ENCODE measurements at regions not wholly inside any gene's neighbourhood (a gene's known extent, or its start where the extent isn't known, plus 50 kb on each side); places are given as distances from the start of the nearest gene placed in this dataset.

- DNase-seq (ENCODE audit: low spot score), result no peak
Observed at GRCh38 chr2:217521820-217522219, 481.0 kb downstream of the TNS1 start.

GRCh38 chr2:217520356-217521010 is 482.3 kb downstream of the TNS1 start:
- DNase-seq (ENCODE audit: low spot score), result no peak

GRCh38 chr2:217517402-217517801 is 485.4 kb downstream of the TNS1 start:
- DNase-seq (ENCODE audit: low spot score), result no peak

- DNase-seq (ENCODE audit: low spot score), result no peak
Observed at GRCh38 chr2:217515615-217516309, 487.0 kb downstream of the TNS1 start.

GRCh38 chr2:217513258-217513657 is 489.5 kb downstream of the TNS1 start:
- no peak for DNase-seq (ENCODE audit: low spot score)

GRCh38 chr2:217512728-217513127 is 490.1 kb downstream of the TNS1 start:
- DNase-seq (ENCODE audit: low spot score), result no peak

- DNase-seq (ENCODE audit: low spot score), result no peak
Observed at GRCh38 chr2:217512259-217512658, 490.5 kb downstream of the TNS1 start.

- DNase-seq (ENCODE audit: low spot score), result no peak
Observed at GRCh38 chr2:217511850-217512249, 490.9 kb downstream of the TNS1 start.

- peak; percentile 88 for DNase-seq (ENCODE audit: low spot score)
Observed at GRCh38 chr2:217510771-217511291, 492.0 kb downstream of the TNS1 start.

- no peak for DNase-seq (ENCODE audit: low spot score)
Observed at GRCh38 chr2:217505303-217505702, 497.5 kb downstream of the TNS1 start.

- DNase-seq (ENCODE audit: low spot score), result no peak
Observed at GRCh38 chr2:217501887-217502286, 500.9 kb downstream of the TNS1 start.

- no peak for DNase-seq (ENCODE audit: low spot score)
Observed at GRCh38 chr2:217497843-217498377, 504.9 kb downstream of the TNS1 start.

- no peak for DNase-seq (ENCODE audit: low spot score)
Observed at GRCh38 chr2:217494557-217494956, 508.2 kb downstream of the TNS1 start.

- peak; percentile 20 for DNase-seq (ENCODE audit: low spot score)
Observed at GRCh38 chr2:217491271-217491670, 511.5 kb downstream of the TNS1 start.

- peak; percentile 67 for DNase-seq (ENCODE audit: low spot score)
Observed at GRCh38 chr2:217489145-217489960, 513.4 kb downstream of the TNS1 start.

- DNase-seq (ENCODE audit: low spot score), result no peak
Observed at GRCh38 chr2:217484046-217484445, 518.7 kb downstream of the TNS1 start.

- no peak for DNase-seq (ENCODE audit: low spot score)
Observed at GRCh38 chr2:217482056-217482710, 520.6 kb downstream of the TNS1 start.

- no peak for DNase-seq (ENCODE audit: low spot score)
Observed at GRCh38 chr2:217481577-217481976, 521.2 kb downstream of the TNS1 start.

- no peak for DNase-seq (ENCODE audit: low spot score)
Observed at GRCh38 chr2:217479566-217479965, 523.2 kb downstream of the TNS1 start.

- DNase-seq (ENCODE audit: low spot score), result no peak
Observed at GRCh38 chr2:217478831-217479455, 523.9 kb downstream of the TNS1 start.

GRCh38 chr2:217477583-217477982 is 525.2 kb downstream of the TNS1 start:
- DNase-seq (ENCODE audit: low spot score), result no peak

All from COLO829 (cell line).